ENCODE measurements at regions not wholly inside any gene's neighbourhood (a gene's known extent, or its start where the extent isn't known, plus 50 kb on each side); places are given as distances from the start of the nearest gene placed in this dataset.

GRCh38 chr15:29465196-29465595 lies 195.6 kb upstream of the NSMCE3 start:
- TF ChIP-seq CTCF (IDR thresholded peaks at IDR 0.05; ENCODE audit: low read depth, low read length, missing control alignments) = no peak
- no peak overlapping the region for H3K4me3 ChIP-seq (ENCODE audit: low read depth, low read length)
- DNase-seq (ENCODE audit: low read depth) = no peak
- in situ Hi-C loops (cut with HindIII; ENCODE audit: low sequenced_read_pairs) = no loop called here

GRCh38 chr15:29461877-29462276 lies 192.3 kb upstream of the NSMCE3 start:
- no peak for TF ChIP-seq CTCF (IDR thresholded peaks at IDR 0.05; ENCODE audit: low read depth, low read length, missing control alignments)

GRCh38 chr15:29458361-29458760 lies 188.7 kb upstream of the NSMCE3 start:
- TF ChIP-seq CTCF (IDR thresholded peaks at IDR 0.05; ENCODE audit: low read depth, low read length, missing control alignments) = no peak
- H3K4me3 ChIP-seq (ENCODE audit: low read depth, low read length) = no peak overlapping the region
- DNase-seq (ENCODE audit: low read depth) = no peak
- in situ Hi-C loops (cut with HindIII; ENCODE audit: low sequenced_read_pairs) = no loop called here

More at GRCh38 chr15:29461877-29462276, 192.3 kb upstream of the NSMCE3 start:
- no peak overlapping the region for H3K4me3 ChIP-seq (ENCODE audit: low read depth, low read length)
- no peak for DNase-seq (ENCODE audit: low read depth)
- in situ Hi-C loops (cut with HindIII; ENCODE audit: low sequenced_read_pairs) = no loop called here

- in situ Hi-C loops (cut with HindIII; ENCODE audit: low sequenced_read_pairs) = no loop called here
- no peak for TF ChIP-seq CTCF (IDR thresholded peaks at IDR 0.05; ENCODE audit: low read depth, low read length, missing control alignments)
- DNase-seq (ENCODE audit: low read depth) = no peak
- no peak overlapping the region for H3K4me3 ChIP-seq (ENCODE audit: low read depth, low read length)
Observed at GRCh38 chr15:29457729-29458128, 188.1 kb upstream of the NSMCE3 start.

GRCh38 chr15:29456964-29457363 lies 187.3 kb upstream of the NSMCE3 start:
- in situ Hi-C loops (cut with HindIII; ENCODE audit: low sequenced_read_pairs) = no loop called here
- H3K4me3 ChIP-seq (ENCODE audit: low read depth, low read length) = no peak overlapping the region
- TF ChIP-seq CTCF (IDR thresholded peaks at IDR 0.05; ENCODE audit: low read depth, low read length, missing control alignments) = no peak
- no peak for DNase-seq (ENCODE audit: low read depth)

- no peak overlapping the region for H3K4me3 ChIP-seq (ENCODE audit: low read depth, low read length)
- no peak for TF ChIP-seq CTCF (IDR thresholded peaks at IDR 0.05; ENCODE audit: low read depth, low read length, missing control alignments)
- in situ Hi-C loops (cut with HindIII; ENCODE audit: low sequenced_read_pairs) = no loop called here
- no peak for DNase-seq (ENCODE audit: low read depth)
Observed at GRCh38 chr15:29456255-29456654, 186.6 kb upstream of the NSMCE3 start.

GRCh38 chr15:29455530-29455929 lies 185.9 kb upstream of the NSMCE3 start:
- no peak overlapping the region for H3K4me3 ChIP-seq (ENCODE audit: low read depth, low read length)
- TF ChIP-seq CTCF (IDR thresholded peaks at IDR 0.05; ENCODE audit: low read depth, low read length, missing control alignments) = no peak
- in situ Hi-C loops (cut with HindIII; ENCODE audit: low sequenced_read_pairs) = no loop called here
- DNase-seq (ENCODE audit: low read depth) = no peak
